SK-N-SH (cell line): ENCODE measurements at regions not wholly inside any gene's neighbourhood (a gene's known extent, or its start where the extent isn't known, plus 50 kb on each side); places are given as distances from the start of the nearest gene placed in this dataset.

ENCODE experiments used
- CTCF ChIA-PET: fragments of 300-600, 350-600 bp; formaldehyde crosslinking; extraction: SDS; loops from one replicate; lab custom pipeline; 2021; lab: Yijun Ruan, JAX
- POLR2A ChIA-PET: fragments of 350-600 bp; sonication (Branson Sonifier 250); formaldehyde crosslinking; extraction: SDS; loops from one replicate; lab custom pipeline; 2020; ENCODE audit warnings: antibody characterized with exemption, inconsistent platforms; lab: Yijun Ruan, JAX
- DNase-seq: peaks from one replicate; pipeline ENCODE4 v3.0.0; 2012
- H2AFZ ChIP-seq: fragments of 200-600 bp; sonication (generic); 2 replicates; pipeline ENCODE4 v1.8.1; 2016; ENCODE audit warnings: antibody characterized with exemption, mild to moderate bottlenecking, low read depth
- H3F3A ChIP-seq: fragments of 200-600 bp; sonication (generic); replicated peaks from 2 replicates; pipeline ENCODE3; 2016; ENCODE audit warnings: antibody characterized with exemption, mild to moderate bottlenecking; ENCODE audit not compliant: insufficient read depth
- H3K27ac ChIP-seq, 2 experiments: fragments of 200-500 bp in 1 of 2; fragments of 200-600 bp in 1 of 2; sonication (Bioruptor generic) in 1 of 2; sonication (generic), shearing (Covaris generic) in 1 of 2; 2 replicates each; pipeline versions ENCODE4 v1.5.1 to v1.6.1; 2014 to 2016; ENCODE audit warnings: low read depth in 2 of 2, inconsistent platforms in 1 of 2, low read length in 1 of 2, mild to moderate bottlenecking in 1 of 2, mixed read lengths in 1 of 2
- H3K27me3 ChIP-seq: fragments of 200-600 bp; sonication (generic), shearing (Covaris generic); 2 replicates; pipeline ENCODE4 v1.6.1; 2016; ENCODE audit warnings: mixed run types; ENCODE audit not compliant: insufficient read depth
- H3K36me3 ChIP-seq, 2 experiments: fragments of 200-500 bp in 1 of 2; fragments of 200-600 bp in 1 of 2; sonication (Bioruptor generic) in 1 of 2; sonication (generic) in 1 of 2; replicated peaks in 1 of 2; 2 replicates each; pipeline versions ENCODE3 to v1.5.1; 2014 to 2016; ENCODE audit warnings: low read length in 1 of 2, mild to moderate bottlenecking in 1 of 2; ENCODE audit not compliant: insufficient read depth in 2 of 2, control insufficient read depth in 1 of 2
- H3K4me1 ChIP-seq, 2 experiments: fragments of 200-500 bp in 1 of 2; fragments of 200-600 bp in 1 of 2; sonication (Bioruptor generic) in 1 of 2; sonication (generic), shearing (Covaris generic) in 1 of 2; 2 replicates each; pipeline versions ENCODE4 v1.5.1 to v1.6.1; 2014 to 2016; ENCODE audit warnings: low read depth in 1 of 2, low read length in 1 of 2, mixed run types in 1 of 2; ENCODE audit not compliant: insufficient read depth in 2 of 2, control insufficient read depth in 1 of 2
- H3K4me2 ChIP-seq: fragments of 200-600 bp; sonication (generic), shearing (Covaris generic); 2 replicates; pipeline ENCODE4 v1.6.1; 2017; ENCODE audit warnings: mixed run types
- H3K4me3 ChIP-seq, 2 experiments: fragments of 200-500 bp in 1 of 2; fragments of 200-600 bp in 1 of 2; sonication (Bioruptor generic) in 1 of 2; sonication (generic), shearing (Covaris generic) in 1 of 2; 2 replicates each; pipeline versions ENCODE4 v1.5.1 to v1.8.1; 2014 to 2016; ENCODE audit warnings: low read depth in 2 of 2, inconsistent platforms in 1 of 2, low read length in 1 of 2, mild to moderate bottlenecking in 1 of 2, mixed read lengths in 1 of 2, moderate library complexity in 1 of 2
- H3K79me2 ChIP-seq: fragments of 200-600 bp; sonication (generic); 2 replicates; pipeline ENCODE4 v1.8.1; 2017; ENCODE audit warnings: mild to moderate bottlenecking; ENCODE audit not compliant: insufficient read depth
- H3K9ac ChIP-seq: fragments of 200-600 bp; sonication (generic); 2 replicates; pipeline ENCODE4 v1.6.1; 2017; ENCODE audit warnings: mixed run types
- H3K9me2 ChIP-seq: fragments of 200-600 bp; sonication (generic); 2 replicates; pipeline ENCODE4 v1.6.1; 2017; ENCODE audit warnings: mixed run types
- H3K9me3 ChIP-seq: fragments of 200-600 bp; sonication (generic); 2 replicates; pipeline ENCODE4 v1.6.1; 2017; ENCODE audit warnings: mixed run types, mild to moderate bottlenecking, moderate library complexity
- H4K20me1 ChIP-seq: fragments of 200-600 bp; sonication (generic); 2 replicates; pipeline ENCODE4 v1.6.1; 2017; ENCODE audit warnings: mild to moderate bottlenecking, mixed run types; ENCODE audit not compliant: insufficient read depth
- EP300 ChIP-seq, 2 experiments: IDR thresholded peaks; 2 replicates each; pipeline versions ENCODE4 v1.4.0 to v1.6.1; 2012; ENCODE audit warnings: borderline replicate concordance in 1 of 2, low read depth in 1 of 2, low read length in 1 of 2
- GATA2 ChIP-seq: sonication (generic); formaldehyde crosslinking; IDR thresholded peaks from 2 replicates; pipeline ENCODE4 v1.5.0; 2020; ENCODE audit warnings: mild to moderate bottlenecking, missing genetic modification reagents
- JUND ChIP-seq: IDR thresholded peaks from 2 replicates; pipeline ENCODE4 v1.4.0; 2012
- MEF2A ChIP-seq: IDR thresholded peaks from 2 replicates; pipeline ENCODE4 v1.4.0; 2012; ENCODE audit warnings: low read depth, borderline replicate concordance
- MXI1 ChIP-seq: IDR thresholded peaks from 2 replicates; pipeline ENCODE4 v1.6.1; 2012; ENCODE audit warnings: mild to moderate bottlenecking, low read depth, low read length, improper control_type of control experiment
- NFIC ChIP-seq: IDR thresholded peaks from 2 replicates; pipeline ENCODE4 v1.4.0; 2012; ENCODE audit warnings: borderline replicate concordance
- NRF1 ChIP-seq: IDR thresholded peaks from 2 replicates; pipeline ENCODE4 v1.6.1; 2012; ENCODE audit warnings: low read depth, mild to moderate bottlenecking, low read length
- POLR2AphosphoS5 ChIP-seq: IDR thresholded peaks from 2 replicates; pipeline ENCODE4 v1.6.1; 2012; ENCODE audit warnings: low read depth, low read length
- RAD21 ChIP-seq: IDR thresholded peaks from 2 replicates; pipeline ENCODE4 v1.6.1; 2012; ENCODE audit warnings: mild to moderate bottlenecking, low read length
- RCOR1 ChIP-seq: fragments of 150-350 bp; IDR thresholded peaks from 2 replicates; pipeline ENCODE4 v1.6.1; 2017; ENCODE audit warnings: antibody characterized with exemption, low read length
- RFX5 ChIP-seq: IDR thresholded peaks from 2 replicates; pipeline ENCODE4 v1.6.1; 2012; ENCODE audit warnings: mild to moderate bottlenecking, improper control_type of control experiment, low read length
- SIN3A ChIP-seq: IDR thresholded peaks from 2 replicates; pipeline ENCODE4 v1.6.1; 2012; ENCODE audit warnings: low read depth, mild to moderate bottlenecking, low read length, moderate library complexity, borderline replicate concordance
- TCF12 ChIP-seq: IDR thresholded peaks from 2 replicates; pipeline ENCODE4 v1.4.0; 2012
- USF2 ChIP-seq: fragments of 150-350 bp; IDR thresholded peaks from 2 replicates; pipeline ENCODE4 v1.6.1; 2017; ENCODE audit warnings: antibody characterized with exemption, low read length, low read depth, borderline replicate concordance
- WGBS: methylation state at CpG from one replicate; pipeline ENCODE4 v1.1.6; 2017; ENCODE audit warnings: low lambda C conversion rate; 5-methylcytosine and 5-hydroxymethylcytosine counted together
- TF ChIP-seq, protein P1 (sequence below): fragments of 200-600 bp; sonication (generic); IDR thresholded peaks from 2 replicates; pipeline ENCODE4 v1.6.1; 2017; ENCODE audit warnings: antibody characterized with exemption, mild to moderate bottlenecking, moderate library complexity
- TF ChIP-seq, protein P2 (sequence below): IDR thresholded peaks from 2 replicates; pipeline ENCODE4 v1.6.1; 2012; ENCODE audit warnings: mild to moderate bottlenecking, low read depth, low read length, moderate library complexity
- TF ChIP-seq, protein P3 (sequence below): IDR thresholded peaks from 2 replicates; pipeline ENCODE4; 2012

GRCh38 chr2:39491653-39492052 lies 54.6 kb upstream of the MAP4K3 start:
- no peaks in the 10 kb centered on the region for H4K20me1 ChIP-seq
- ChIA-PET POLR2A (no interaction called here), CTCF (interaction anchor here (1.1 kb wide), 1 partner anchor 17 kb away, joined by 4 read pairs; no protein-coding TSS in a partner anchor)
- WGBS: 88% methylated on average over 4 of the region's 4 CpGs
- no peak overlapping the region for H2AFZ ChIP-seq
- no peaks in the 10 kb centered on the region for H3K27me3 ChIP-seq
- H3K9ac ChIP-seq: no peak overlapping the region
- no peaks in the 10 kb centered on the region for H3K36me3 ChIP-seq
- no peaks in the 10 kb centered on the region for H3K79me2 ChIP-seq
- H3K4me3 ChIP-seq: no peak overlapping the region
- H3K4me2 ChIP-seq: peak overlapping the region; percentile 10; the same call in 1 of the 2 replicates
- no peaks in the 10 kb centered on the region for H3K9me2 ChIP-seq
- H3K27ac ChIP-seq: peak overlapping the region in 1 of 2 experiments; percentile 60; a peak in 2 of 4 replicates
- no peak for DNase-seq
- no peak for TF ChIP-seq MEF2A
- TF ChIP-seq RFX5: no peak
- TF ChIP-seq, protein P1, sequence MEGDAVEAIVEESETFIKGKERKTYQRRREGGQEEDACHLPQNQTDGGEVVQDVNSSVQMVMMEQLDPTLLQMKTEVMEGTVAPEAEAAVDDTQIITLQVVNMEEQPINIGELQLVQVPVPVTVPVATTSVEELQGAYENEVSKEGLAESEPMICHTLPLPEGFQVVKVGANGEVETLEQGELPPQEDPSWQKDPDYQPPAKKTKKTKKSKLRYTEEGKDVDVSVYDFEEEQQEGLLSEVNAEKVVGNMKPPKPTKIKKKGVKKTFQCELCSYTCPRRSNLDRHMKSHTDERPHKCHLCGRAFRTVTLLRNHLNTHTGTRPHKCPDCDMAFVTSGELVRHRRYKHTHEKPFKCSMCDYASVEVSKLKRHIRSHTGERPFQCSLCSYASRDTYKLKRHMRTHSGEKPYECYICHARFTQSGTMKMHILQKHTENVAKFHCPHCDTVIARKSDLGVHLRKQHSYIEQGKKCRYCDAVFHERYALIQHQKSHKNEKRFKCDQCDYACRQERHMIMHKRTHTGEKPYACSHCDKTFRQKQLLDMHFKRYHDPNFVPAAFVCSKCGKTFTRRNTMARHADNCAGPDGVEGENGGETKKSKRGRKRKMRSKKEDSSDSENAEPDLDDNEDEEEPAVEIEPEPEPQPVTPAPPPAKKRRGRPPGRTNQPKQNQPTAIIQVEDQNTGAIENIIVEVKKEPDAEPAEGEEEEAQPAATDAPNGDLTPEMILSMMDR: no peak
- peaks cover 26% of the 10 kb centered on the region for H3F3A ChIP-seq
- H3K9me3 ChIP-seq: no peaks in the 10 kb centered on the region
- H3K4me1 ChIP-seq: peaks cover 0 to 12% of the 10 kb centered on the region in 2 experiments; a peak in 2 of 4 replicates

GRCh38 chr2:39492095-39492590 lies 55.1 kb upstream of the MAP4K3 start:
- peak overlapping the region; percentile 10; the same call in 1 of the 2 replicates for H3K4me2 ChIP-seq
- no peaks in the 10 kb centered on the region for H3K9me3 ChIP-seq
- no peak for DNase-seq
- WGBS: 19% methylated on average over 3 of the region's 3 CpGs
- H3K27me3 ChIP-seq: no peaks in the 10 kb centered on the region
- no peaks in the 10 kb centered on the region for H3K9me2 ChIP-seq
- no peak overlapping the region for H3K9ac ChIP-seq
- POLR2A ChIA-PET: no interaction called here
- no peaks in the 10 kb centered on the region for H3K79me2 ChIP-seq
- H2AFZ ChIP-seq: no peak overlapping the region
- peak overlapping the region in 1 of 2 experiments; percentile 60; a peak in 2 of 4 replicates for H3K27ac ChIP-seq
- CTCF ChIA-PET: interaction anchor here (1.1 kb wide), 1 partner anchor 18 kb away, joined by 4 read pairs; no protein-coding TSS in a partner anchor
- no peaks in the 10 kb centered on the region for H4K20me1 ChIP-seq
- peaks cover 0 to 12% of the 10 kb centered on the region in 2 experiments; a peak in 2 of 4 replicates for H3K4me1 ChIP-seq
- H3F3A ChIP-seq: peaks cover 26% of the 10 kb centered on the region
- H3K4me3 ChIP-seq: no peak overlapping the region
- no peaks in the 10 kb centered on the region for H3K36me3 ChIP-seq
- no peak for TF ChIP-seq MXI1
- TF ChIP-seq JUND: peak; percentile 87
- TF ChIP-seq GATA2 (CRISPR knock-in tag): no peak
- peak; percentile 62; the same call in 1 of the 2 replicates for TF ChIP-seq POLR2AphosphoS5
- no peak for TF ChIP-seq USF2
- no peak for TF ChIP-seq RAD21
- TF ChIP-seq RCOR1: no peak
- peak; percentile 44; the same call in 1 of the 2 replicates for TF ChIP-seq NFIC
- TF ChIP-seq, protein P2, sequence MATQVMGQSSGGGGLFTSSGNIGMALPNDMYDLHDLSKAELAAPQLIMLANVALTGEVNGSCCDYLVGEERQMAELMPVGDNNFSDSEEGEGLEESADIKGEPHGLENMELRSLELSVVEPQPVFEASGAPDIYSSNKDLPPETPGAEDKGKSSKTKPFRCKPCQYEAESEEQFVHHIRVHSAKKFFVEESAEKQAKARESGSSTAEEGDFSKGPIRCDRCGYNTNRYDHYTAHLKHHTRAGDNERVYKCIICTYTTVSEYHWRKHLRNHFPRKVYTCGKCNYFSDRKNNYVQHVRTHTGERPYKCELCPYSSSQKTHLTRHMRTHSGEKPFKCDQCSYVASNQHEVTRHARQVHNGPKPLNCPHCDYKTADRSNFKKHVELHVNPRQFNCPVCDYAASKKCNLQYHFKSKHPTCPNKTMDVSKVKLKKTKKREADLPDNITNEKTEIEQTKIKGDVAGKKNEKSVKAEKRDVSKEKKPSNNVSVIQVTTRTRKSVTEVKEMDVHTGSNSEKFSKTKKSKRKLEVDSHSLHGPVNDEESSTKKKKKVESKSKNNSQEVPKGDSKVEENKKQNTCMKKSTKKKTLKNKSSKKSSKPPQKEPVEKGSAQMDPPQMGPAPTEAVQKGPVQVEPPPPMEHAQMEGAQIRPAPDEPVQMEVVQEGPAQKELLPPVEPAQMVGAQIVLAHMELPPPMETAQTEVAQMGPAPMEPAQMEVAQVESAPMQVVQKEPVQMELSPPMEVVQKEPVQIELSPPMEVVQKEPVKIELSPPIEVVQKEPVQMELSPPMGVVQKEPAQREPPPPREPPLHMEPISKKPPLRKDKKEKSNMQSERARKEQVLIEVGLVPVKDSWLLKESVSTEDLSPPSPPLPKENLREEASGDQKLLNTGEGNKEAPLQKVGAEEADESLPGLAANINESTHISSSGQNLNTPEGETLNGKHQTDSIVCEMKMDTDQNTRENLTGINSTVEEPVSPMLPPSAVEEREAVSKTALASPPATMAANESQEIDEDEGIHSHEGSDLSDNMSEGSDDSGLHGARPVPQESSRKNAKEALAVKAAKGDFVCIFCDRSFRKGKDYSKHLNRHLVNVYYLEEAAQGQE: no peak
- TF ChIP-seq, protein P3, sequence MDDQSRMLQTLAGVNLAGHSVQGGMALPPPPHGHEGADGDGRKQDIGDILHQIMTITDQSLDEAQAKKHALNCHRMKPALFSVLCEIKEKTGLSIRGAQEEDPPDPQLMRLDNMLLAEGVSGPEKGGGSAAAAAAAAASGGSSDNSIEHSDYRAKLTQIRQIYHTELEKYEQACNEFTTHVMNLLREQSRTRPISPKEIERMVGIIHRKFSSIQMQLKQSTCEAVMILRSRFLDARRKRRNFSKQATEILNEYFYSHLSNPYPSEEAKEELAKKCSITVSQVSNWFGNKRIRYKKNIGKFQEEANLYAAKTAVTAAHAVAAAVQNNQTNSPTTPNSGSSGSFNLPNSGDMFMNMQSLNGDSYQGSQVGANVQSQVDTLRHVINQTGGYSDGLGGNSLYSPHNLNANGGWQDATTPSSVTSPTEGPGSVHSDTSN: peak; percentile 92
- peak in 1 of 2 experiments; percentile 75; a peak in 1 of 4 replicates for TF ChIP-seq EP300 (IDR thresholded peaks at IDR 0.05; ENCODE audit: borderline replicate concordance in 1 of 2, low read depth in 1 of 2, low read length in 1 of 2)
- peak; percentile 96 for TF ChIP-seq TCF12
- TF ChIP-seq, protein P1: no peak
- TF ChIP-seq NRF1: no peak
- no peak for TF ChIP-seq RFX5
- peak; percentile 63; the same call in 1 of the 2 replicates for TF ChIP-seq SIN3A
